GM12891 (cell line): ENCODE measurements at regions not wholly inside any gene's neighbourhood (a gene's known extent, or its start where the extent isn't known, plus 50 kb on each side); places are given as distances from the start of the nearest gene placed in this dataset.
"Not testable (repeated sequence)": the region's sequence is repeated elsewhere in the genome, so short reads cannot be mapped to it uniquely, and the experiment has no call there.

ENCODE experiments used
- DNase-seq: peaks from one replicate; pipeline ENCODE4 v3.0.0; 2011; ENCODE audit warnings: low spot score; ENCODE audit not compliant: insufficient read length
- FAIRE-seq: peaks from 2 replicates; lab custom pipeline; 2011; peaks lifted over from hg19 to GRCh38; lab: Jason Lieb, UNC
- PAX5 ChIP-seq: IDR thresholded peaks from 2 replicates; pipeline ENCODE4 v1.6.1; 2011; ENCODE audit warnings: low read length, moderate library complexity, mild to moderate bottlenecking; ENCODE audit not compliant: insufficient read depth, severe bottlenecking
- POLR2A ChIP-seq: IDR thresholded peaks from 2 replicates; pipeline ENCODE4 v1.6.1; 2011; ENCODE audit warnings: low read depth, low read length, control low read depth
- POLR2AphosphoS5 ChIP-seq: IDR thresholded peaks from 2 replicates; pipeline ENCODE4 v1.6.1; 2011; ENCODE audit warnings: low read depth, low read length, control low read depth
- POU2F2 ChIP-seq: IDR thresholded peaks from 2 replicates; pipeline ENCODE4 v1.6.1; 2011; ENCODE audit warnings: low read depth, mild to moderate bottlenecking, control low read depth, low read length, moderate library complexity
- SPI1 ChIP-seq: IDR thresholded peaks from 2 replicates; pipeline ENCODE4 v1.6.1; 2011; ENCODE audit warnings: low read depth, low read length, control low read depth
- TAF1 ChIP-seq: IDR thresholded peaks from 2 replicates; pipeline ENCODE4 v1.6.1; 2011; ENCODE audit warnings: low read depth, low read length, control low read depth

DNA sequence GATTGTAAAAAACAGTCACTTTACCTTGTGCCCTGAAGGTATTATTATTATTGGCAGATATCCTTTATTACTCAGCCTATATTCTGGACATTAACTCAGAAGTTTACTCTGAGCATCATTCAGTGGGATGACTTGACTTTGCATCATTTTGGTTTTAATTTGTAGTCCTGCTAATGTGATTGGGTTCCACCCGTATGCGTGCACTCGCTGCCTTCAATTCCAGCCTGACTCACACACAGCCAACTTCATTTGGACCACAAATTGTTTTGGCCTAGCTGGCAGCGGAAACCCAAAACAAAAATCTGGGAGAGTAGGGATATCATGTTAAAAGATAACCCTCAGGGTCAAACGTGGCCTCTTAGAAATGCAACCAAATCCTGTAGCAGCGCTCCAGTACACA lies 704.4 kb upstream of the SLC35B3 start:
- DNase-seq (no peak), FAIRE-seq (no peak)
- TF ChIP-seq POLR2AphosphoS5: no peak
- no peak for TF ChIP-seq SPI1
- TF ChIP-seq POLR2A: no peak
- no peak for TF ChIP-seq PAX5
- no peak for TF ChIP-seq TAF1
- TF ChIP-seq POU2F2: no peak

DNA sequence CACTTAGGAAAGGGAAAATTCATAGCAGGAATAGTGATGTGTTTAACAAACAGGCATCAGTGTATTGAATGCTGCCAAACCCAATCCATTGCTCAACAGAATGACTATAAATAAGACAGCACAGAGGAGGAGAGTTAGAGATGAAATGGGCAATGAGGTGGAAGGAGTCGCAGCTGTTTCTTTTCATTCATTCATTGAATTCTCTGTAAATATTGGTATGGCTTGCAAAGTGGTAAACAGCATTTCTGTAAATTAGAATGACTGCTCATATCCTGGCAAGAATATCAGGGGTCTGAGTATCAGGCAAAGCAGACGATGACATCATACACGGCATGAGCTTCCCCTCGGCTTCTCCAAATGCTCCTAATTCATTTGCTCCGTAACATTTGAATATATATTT lies 703.6 kb upstream of the SLC35B3 start:
- DNase-seq (no peak), FAIRE-seq (no peak)
- no peak for TF ChIP-seq SPI1
- TF ChIP-seq POU2F2: no peak
- TF ChIP-seq TAF1: no peak
- no peak for TF ChIP-seq PAX5
- TF ChIP-seq POLR2AphosphoS5: no peak
- TF ChIP-seq POLR2A: no peak

- no peak for DNase-seq
- FAIRE-seq: no peak
- TF ChIP-seq POLR2A: no peak
Measured at GRCh38 chr6:9136141-9136822, 700.9 kb upstream of the SLC35B3 start.

DNA sequence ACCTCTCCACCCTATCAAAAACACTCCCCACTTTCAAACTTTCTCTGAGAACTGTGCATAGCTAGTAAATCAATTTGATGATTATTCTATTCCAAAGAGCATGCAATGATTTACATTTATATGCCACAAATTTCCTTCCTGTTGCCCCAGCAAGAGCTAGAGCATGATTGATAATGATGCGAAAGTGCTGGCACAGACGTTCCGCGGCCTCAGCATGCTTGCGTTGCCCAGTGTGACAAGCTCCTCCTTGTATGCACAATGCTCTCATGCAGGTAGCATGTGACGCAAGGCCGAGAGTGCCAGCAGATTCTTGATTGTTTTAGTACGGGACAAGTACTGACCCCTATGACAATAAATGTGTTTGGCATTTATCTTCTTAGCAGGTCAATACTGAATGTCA lies 696.3 kb upstream of the SLC35B3 start:
- TF ChIP-seq POLR2A: no peak
- TF ChIP-seq POLR2AphosphoS5: no peak
- no peak for TF ChIP-seq POU2F2
- TF ChIP-seq SPI1: no peak
- TF ChIP-seq PAX5: no peak
- TF ChIP-seq TAF1: no peak
- no peak for DNase-seq
- FAIRE-seq: no peak

GRCh38 chr6:9131201-9131600 lies 695.9 kb upstream of the SLC35B3 start:
- no peak for TF ChIP-seq POU2F2
- no peak for DNase-seq
- no peak for FAIRE-seq

GRCh38 chr6:9128970-9129369 lies 693.6 kb upstream of the SLC35B3 start:
- DNase-seq: no peak
- no peak for FAIRE-seq

GRCh38 chr6:9126878-9127560 lies 691.7 kb upstream of the SLC35B3 start:
- no peak for DNase-seq
- TF ChIP-seq SPI1 (no peak), POU2F2 (no peak), TAF1 (no peak), PAX5 (no peak), POLR2A (no peak), POLR2AphosphoS5 (no peak)
- FAIRE-seq: no peak

More at GRCh38 chr6:9128970-9129369, 693.6 kb upstream of the SLC35B3 start:
- no peak for TF ChIP-seq POU2F2
- no peak for TF ChIP-seq PAX5
- no peak for TF ChIP-seq SPI1
- no peak for TF ChIP-seq POLR2AphosphoS5
- no peak for TF ChIP-seq TAF1
- no peak for TF ChIP-seq POLR2A

GRCh38 chr6:9126034-9126433 lies 690.7 kb upstream of the SLC35B3 start:
- not testable (repeated sequence) for FAIRE-seq, DNase-seq

GRCh38 chr6:9121549-9121948 lies 686.2 kb upstream of the SLC35B3 start:
- FAIRE-seq (no peak), DNase-seq (no peak)
- TF ChIP-seq POLR2A (no peak), POU2F2 (no peak), TAF1 (no peak), PAX5 (no peak), POLR2AphosphoS5 (no peak), SPI1 (no peak)

DNA sequence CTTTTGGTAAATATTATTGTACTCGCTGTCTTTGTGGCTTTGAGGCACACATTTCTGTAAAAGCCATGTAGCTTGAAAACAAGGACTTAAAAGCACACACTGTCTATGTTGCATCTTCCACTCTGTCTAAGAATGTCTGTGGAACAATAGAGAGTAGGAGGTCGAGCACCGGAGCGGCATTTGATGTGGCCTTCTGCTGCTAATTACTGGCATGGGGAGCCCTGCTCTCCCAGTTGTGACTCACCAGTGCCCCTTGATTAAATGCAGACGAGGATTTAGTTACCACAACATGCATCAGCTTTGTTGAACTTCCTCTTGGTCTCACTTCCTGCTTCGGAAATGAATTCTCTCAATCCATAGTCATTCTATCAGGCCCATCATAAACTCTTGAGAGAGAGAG lies 680.7 kb upstream of the SLC35B3 start:
- DNase-seq (no peak), FAIRE-seq (no peak)
- TF ChIP-seq TAF1: no peak
- no peak for TF ChIP-seq SPI1
- TF ChIP-seq POU2F2: no peak
- no peak for TF ChIP-seq POLR2AphosphoS5
- TF ChIP-seq POLR2A: no peak
- TF ChIP-seq PAX5: no peak

GRCh38 chr6:9112544-9112943 lies 677.2 kb upstream of the SLC35B3 start:
- DNase-seq (no peak), FAIRE-seq (no peak)
- TF ChIP-seq POLR2A (no peak), POU2F2 (no peak)
